ENCODE measurements at regions not wholly inside any gene's neighbourhood (a gene's known extent, or its start where the extent isn't known, plus 50 kb on each side); places are given as distances from the start of the nearest gene placed in this dataset.

- no peak for DNase-seq (ENCODE audit: low read depth)
Observed at GRCh38 chr2:6065703-6066102, 373.5 kb downstream of the SOX11 start.

GRCh38 chr2:6067089-6067488 lies 374.9 kb downstream of the SOX11 start:
- DNase-seq (ENCODE audit: low read depth): no peak

GRCh38 chr2:6067806-6068205 lies 375.6 kb downstream of the SOX11 start:
- DNase-seq (ENCODE audit: low read depth): no peak

DNA sequence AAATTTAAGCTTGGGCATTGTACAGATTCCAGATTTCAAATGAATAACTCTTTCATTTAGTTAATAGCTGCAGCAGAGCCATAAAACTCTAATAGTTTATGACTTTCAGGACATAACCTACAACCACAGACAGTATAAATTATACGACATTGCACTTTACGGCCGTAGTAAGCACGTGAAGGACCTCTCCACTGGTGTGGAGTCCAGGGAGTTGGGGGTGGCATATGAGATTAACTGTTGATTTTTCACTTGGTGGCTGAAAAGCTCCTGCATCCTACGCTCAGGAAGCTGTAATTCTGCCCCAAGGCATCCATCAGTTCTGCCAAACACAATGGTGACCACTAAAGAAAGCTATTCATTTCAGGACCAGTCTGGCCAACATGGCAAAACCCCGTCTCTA lies 376.2 kb downstream of the SOX11 start:
- DNase-seq (ENCODE audit: low read depth): no peak

DNA sequence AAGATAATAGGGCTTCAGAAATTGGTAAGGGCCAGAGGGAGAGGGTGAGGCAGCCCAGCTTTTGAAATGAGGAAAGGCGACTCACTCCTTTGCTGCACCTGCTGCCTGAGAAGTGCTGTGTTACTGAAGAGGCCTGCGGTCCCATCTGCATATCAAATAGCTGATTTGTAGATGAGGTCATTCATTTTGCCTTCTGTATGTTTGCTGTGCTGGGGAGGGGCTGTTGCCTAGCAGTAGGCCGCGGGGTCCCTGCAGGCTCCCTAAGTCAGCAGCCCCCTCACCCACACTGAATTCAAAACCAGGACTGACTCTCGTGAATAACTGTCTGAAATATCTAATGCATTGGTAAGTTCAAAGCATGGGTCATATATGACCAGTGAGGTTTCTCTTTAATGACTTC lies 377.2 kb downstream of the SOX11 start:
- no peak for DNase-seq (ENCODE audit: low read depth)

GRCh38 chr2:6071519-6071918 lies 379.3 kb downstream of the SOX11 start:
- no peak for DNase-seq (ENCODE audit: low read depth)

DNA sequence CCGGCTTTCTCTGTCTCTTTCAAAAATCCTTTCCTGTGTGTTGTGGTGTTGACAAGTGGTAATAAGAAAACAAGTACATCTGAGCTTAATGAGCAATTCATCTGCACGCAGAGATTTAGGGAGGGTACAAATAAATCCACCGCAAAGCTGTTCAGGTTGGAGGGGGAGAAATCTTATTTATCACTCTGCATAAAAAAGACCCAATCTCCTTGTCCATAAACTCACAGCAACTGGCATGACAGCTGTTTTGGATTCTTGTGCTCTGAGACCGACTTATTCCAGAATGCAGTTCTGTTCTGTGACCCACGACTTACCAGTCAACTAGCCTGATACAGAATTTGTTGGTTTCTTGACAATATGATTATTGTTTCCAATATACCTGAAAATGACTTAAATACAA lies 380.1 kb downstream of the SOX11 start:
- no peak for DNase-seq (ENCODE audit: low read depth)

DNA sequence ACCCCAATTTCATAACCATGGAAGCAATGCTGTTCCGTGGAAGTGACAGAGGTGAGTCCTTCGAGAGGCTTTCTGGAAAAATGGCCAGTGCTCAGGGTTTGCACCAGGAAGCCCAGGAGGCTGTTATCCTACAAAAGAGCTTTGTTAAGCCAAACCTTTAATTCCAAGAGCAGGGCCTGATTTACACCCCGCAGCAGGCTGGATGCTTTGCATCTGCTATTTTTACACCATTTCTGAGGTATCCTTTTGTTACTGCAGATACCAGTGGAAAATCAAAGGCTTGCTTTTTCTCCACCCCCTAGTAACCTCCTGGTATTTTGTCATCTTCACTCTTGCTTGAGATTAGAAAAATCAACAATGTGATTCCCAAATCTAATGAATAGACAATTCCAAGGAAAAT lies 380.6 kb downstream of the SOX11 start:
- no peak for DNase-seq (ENCODE audit: low read depth)

DNA sequence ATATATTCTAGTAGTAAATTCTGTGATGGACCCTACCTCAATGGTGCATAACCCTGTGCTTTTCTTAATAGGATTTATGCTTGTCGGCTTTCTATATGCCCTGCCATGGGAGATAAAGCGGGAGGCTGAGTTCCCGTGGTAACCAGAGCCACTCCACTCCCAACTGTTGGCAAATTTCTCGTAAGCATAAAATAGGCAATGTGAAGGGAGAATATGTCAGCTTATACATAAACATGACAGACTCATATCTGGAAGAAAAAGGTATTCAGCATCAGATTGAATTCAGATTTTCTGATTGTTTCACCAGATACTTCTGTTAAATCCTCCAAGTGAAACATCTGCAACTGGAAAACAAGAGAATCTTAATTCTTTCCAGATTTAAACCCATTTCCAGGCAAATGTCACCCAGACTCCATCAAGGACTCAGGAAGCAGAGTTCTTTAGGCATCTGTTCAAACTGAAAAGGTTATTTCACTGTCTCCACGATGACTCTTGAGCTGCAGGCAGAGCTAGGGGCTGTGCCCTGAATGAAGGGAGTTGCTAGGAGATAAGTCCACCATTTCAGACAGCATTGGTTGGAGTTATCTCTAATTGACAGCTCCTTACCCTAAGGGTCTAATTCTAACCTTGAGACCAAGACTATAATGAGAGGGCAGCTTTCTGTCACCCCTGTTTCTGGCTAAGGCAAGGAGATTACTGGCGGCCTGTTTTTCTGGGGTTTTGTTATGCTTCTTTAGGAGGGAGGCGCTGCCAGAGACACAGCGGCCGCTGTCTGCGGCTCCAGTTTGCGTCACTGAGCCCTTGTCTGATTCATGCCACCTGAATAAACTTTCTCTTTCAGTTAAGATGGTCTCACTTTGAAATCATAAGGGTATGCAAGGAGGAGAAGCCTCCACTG lies 381.3 kb downstream of the SOX11 start:
- no peak for DNase-seq (ENCODE audit: low read depth)

DNA sequence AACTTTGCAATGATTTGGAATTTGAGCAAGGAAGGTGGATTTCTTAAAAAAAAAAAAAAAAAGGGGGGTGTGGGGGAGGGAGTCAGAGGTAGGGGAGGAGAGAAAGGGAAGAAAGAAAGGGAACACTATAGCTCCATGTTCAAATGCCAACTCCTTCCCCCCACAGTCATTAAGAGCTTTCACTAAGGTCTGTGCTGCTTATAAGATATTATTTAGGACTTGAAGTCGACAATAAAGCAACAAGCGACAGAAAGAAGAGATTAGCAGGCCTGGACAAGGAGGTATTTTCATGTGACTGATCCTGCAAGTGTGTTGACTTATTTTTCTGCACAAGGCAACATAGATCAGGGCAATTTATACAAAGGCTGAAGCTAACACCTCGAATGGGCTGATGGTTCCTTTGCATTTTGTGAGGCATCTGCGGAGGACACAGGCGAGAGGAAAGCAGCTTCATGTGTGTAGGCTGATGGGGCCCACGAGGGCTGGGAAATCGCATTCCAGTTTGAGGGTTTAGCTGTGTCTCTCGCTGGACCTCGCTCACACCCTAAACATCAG lies 382.0 kb downstream of the SOX11 start:
- no peak for DNase-seq (ENCODE audit: low read depth)

DNA sequence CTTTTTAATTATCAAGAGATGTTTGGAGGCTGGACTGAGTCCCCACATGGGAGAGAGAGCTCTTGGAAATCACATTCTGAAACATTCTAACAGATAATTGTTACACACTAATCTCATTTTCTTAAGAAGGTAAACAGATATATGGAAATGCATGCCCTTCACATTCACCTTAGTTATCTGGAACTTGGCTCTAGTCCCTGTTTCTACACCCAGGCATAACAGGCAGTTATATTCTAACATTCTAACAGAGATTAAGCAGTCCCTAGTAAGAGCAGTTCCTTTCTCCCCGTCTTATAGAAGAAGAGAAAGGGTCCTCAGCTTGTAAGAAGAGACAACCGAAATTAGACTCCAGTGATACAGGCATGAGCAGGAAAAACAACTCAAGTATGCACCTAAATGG lies 385.4 kb downstream of the SOX11 start:
- no peak for DNase-seq (ENCODE audit: low read depth)

DNA sequence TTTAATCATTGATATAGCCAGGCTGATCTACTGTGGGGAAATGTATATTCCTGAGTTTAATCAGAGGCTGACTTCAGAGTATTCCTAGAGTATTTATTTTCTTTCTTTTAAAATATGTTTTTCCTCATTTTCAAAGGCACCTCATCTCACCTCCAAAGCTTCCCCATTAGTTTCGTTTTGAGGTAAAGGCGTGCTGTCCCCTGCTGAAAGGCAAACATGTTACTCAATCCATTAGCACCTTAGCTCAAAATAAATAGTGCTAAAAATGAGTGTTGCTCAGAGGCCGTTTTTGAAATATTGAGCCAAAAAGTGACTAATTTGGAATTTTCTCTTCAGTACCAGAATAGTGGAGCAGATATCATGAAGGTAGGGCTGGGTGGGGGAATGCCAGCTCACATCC lies 386.2 kb downstream of the SOX11 start:
- DNase-seq (ENCODE audit: low read depth): no peak

- no peak for DNase-seq (ENCODE audit: low read depth)
Observed at GRCh38 chr2:6079405-6079804, 387.2 kb downstream of the SOX11 start.

- no peak for DNase-seq (ENCODE audit: low read depth)
Observed at GRCh38 chr2:6080932-6081753, 389.0 kb downstream of the SOX11 start.

DNA sequence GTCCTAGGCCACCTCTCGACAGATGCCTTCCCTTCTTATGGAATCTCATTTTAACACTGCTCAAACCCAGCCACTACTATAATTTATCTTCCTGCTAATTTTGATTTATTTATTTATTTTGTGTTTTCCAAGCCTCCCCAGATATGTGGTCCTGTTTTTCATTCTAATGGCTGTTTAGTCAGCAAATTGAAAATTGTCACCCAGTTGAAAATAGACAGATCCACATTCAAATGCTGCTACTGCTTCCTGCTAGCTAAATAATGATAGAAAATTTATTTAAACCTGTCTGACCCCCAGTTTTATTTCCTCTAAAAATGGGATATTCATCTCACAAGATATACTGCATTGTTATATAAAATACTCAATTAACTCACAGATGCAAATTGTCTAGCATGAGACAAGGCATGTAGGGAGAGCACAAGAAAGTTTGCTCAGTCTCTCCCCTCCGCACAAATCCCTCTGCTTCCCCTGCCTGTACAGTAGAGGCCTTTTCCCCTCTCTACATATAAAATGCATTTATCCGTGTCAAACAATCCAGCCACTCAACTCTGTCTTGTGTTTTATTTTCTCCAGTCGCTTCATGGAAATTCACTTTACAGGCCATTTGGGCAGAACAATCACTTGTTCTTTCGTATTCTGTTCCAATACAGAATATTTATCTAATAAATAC lies 389.9 kb downstream of the SOX11 start:
- no peak for DNase-seq (ENCODE audit: low read depth)

DNA sequence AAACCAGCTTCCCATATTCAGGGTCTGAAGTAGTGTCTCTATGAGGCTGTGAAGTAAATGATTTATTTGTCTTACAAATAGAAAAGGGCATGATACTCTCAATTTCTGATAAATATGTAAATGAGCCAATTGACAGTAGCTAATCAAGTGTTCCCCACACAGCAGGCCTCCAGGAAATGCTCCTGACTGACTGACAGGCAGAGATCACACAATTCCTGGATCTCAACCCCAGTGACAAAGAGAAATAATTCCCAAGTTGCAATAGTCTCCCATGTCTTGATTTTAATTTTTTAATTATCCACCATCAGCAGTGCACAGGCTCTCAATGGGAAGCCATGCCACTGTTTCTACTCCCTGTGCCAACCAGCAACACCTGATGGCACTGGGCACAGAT lies 390.4 kb downstream of the SOX11 start:
- no peak for DNase-seq (ENCODE audit: low read depth)

DNA sequence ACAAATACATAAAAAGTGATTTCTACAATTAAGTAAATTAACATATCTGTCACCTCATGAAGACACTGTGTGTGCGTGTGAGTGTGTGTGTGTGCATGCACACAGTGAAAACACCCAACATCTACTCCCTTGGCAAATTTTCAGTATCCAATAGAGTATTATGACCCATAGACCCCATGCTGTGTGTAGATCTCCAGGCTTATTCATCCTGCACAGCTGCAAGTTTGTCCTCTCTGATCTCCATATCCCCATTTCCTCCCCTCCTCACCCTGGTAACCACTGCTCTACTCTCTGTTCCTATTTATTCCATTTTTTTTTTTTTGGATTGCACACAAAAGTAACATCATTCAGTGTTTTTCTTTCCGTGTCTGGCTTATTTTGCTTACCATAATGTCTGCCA lies 391.0 kb downstream of the SOX11 start:
- no peak for DNase-seq (ENCODE audit: low read depth)

DNA sequence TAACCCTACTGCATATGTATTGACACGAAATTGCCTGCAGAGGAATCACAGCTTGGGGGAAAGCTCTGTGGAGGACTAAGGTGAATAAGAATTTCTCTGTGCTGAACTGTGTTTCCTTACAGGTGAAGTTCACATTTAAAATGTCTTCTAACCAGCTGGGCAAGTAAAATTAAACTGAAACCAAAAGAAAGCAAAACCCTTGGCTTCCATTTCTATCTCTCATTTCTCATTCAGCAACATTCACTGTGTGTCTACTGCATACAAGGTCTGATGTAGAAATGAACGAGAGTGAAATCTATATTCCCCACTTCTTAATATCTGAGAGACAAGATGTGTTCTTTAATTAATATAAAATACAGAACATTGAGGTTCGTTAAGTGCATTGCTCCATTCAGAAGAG lies 397.3 kb downstream of the SOX11 start:
- no peak for DNase-seq (ENCODE audit: low read depth)

DNA sequence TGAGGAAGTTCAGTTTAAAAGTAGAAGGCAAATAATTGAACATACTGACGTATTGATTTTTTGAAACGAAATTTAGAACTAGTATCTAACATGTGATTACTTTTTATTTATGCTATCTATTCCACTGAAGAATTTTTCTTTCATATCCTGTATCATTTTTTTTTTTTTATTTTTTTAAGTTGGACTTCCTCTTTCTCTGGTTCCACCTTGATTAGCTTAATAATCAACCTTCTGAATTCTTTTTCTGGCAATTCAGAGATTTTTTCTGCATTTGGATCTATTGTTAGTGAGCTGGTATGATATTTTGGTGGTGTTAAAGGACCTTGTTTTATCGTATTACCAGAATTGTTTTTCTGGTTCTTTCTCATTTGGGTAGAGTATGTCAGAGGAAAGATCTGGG lies 411.2 kb downstream of the SOX11 start:
- no peak for DNase-seq (ENCODE audit: low read depth)

- DNase-seq (ENCODE audit: low read depth): no peak
Observed at GRCh38 chr2:6103949-6104348, 411.8 kb downstream of the SOX11 start.

DNA sequence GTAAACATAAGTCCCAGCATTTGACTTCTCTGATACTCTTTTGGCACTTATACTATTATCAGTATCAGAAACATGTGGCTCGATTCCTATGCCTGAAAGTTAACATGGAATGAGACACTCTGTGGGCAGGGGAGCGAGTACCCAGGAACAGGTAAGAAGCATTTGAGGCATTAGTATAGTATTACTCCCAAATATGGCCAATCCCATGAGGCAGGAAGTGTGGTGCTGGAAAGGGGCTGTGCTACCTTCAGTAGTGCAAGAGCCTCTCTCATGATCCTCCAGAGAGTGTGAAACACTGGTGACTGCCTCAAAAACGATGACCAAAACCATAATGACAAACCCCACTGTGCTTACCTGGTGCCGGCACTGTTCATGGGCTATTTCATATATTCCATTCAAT lies 415.1 kb downstream of the SOX11 start:
- no peak for DNase-seq (ENCODE audit: low read depth)

DNA sequence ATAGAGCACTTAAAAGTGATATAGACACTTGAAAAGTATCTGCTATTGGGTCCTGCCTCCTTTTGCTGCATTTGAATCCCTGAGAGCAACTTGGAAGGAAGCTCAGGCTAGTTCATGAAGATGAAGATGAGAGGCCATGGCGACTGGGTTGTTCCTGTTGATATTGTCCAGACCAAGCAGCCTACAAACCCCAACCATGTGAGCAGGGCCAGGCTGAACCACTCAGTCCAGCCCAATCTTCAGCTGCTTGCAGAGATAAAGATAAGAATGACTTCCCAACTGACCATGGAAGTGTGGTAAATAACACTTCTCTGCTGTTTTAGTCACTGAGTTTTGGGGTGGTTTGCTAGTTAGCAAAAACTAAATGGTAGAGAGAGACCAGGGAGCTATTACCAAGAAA lies 417.6 kb downstream of the SOX11 start:
- no peak for DNase-seq (ENCODE audit: low read depth)
